Common myeloid progenitor, CD34-positive (primary cell): ENCODE measurements at regions not wholly inside any gene's neighbourhood (a gene's known extent, or its start where the extent isn't known, plus 50 kb on each side); places are given as distances from the start of the nearest gene placed in this dataset.

Experiments
- CTCF ChIA-PET: fragments of 350-600 bp; sonication (Branson Sonifier 250); formaldehyde crosslinking; loops from one replicate; lab custom pipeline; 2021; ENCODE audit warnings: antibody characterized with exemption; lab: Charles Lee
- POLR2A ChIA-PET: fragments of 350-600 bp; sonication (Branson Sonifier 250); formaldehyde crosslinking; loops from one replicate; lab custom pipeline; 2021; ENCODE audit warnings: antibody characterized with exemption; lab: Charles Lee
- DNase-seq, 3 donors: peaks; one replicate each; pipeline versions ENCODE4 v3.0.0 to v3.0.0-alpha.2; 2013
- H3K27ac ChIP-seq, 2 experiments: 1 replicate in 1 of 2; 2 replicates in 1 of 2; pipeline ENCODE4 v1.7.0; 2013; ENCODE audit warnings: inconsistent platforms in 2 of 2, low read length in 2 of 2, mild to moderate bottlenecking in 2 of 2, low read depth in 1 of 2, moderate library complexity in 1 of 2; ENCODE audit not compliant: severe bottlenecking in 2 of 2, insufficient read depth in 1 of 2, poor library complexity in 1 of 2
- H3K27me3 ChIP-seq, 5 experiments: replicated peaks in 2 of 5; 1 replicate in 3 of 5; 2 replicates in 2 of 5; pipeline versions ENCODE4 v1.6.1 to v1.7.0; 2013; ENCODE audit warnings: low read length in 4 of 5, mild to moderate bottlenecking in 2 of 5, moderate library complexity in 2 of 5, inconsistent platforms in 1 of 5; ENCODE audit not compliant: insufficient read depth in 5 of 5, control insufficient read depth in 4 of 5
- H3K36me3 ChIP-seq, 4 experiments: 1 replicate in 2 of 4; 2 replicates in 2 of 4; pipeline versions ENCODE4 v1.6.1 to v1.7.0; 2013; ENCODE audit warnings: low read length in 3 of 4, control low read depth in 1 of 4, mild to moderate bottlenecking in 1 of 4; ENCODE audit not compliant: control insufficient read depth in 4 of 4, insufficient read depth in 4 of 4
- H3K4me1 ChIP-seq, 4 experiments: 1 replicate in 3 of 4; 2 replicates in 1 of 4; pipeline versions ENCODE4 v1.6.1 to v1.7.1; 2013; ENCODE audit warnings: low read length in 3 of 4, mild to moderate bottlenecking in 3 of 4, control low read depth in 1 of 4, inconsistent platforms in 1 of 4, moderate library complexity in 1 of 4; ENCODE audit not compliant: control insufficient read depth in 4 of 4, insufficient read depth in 4 of 4; ENCODE audit errors: control extremely low read depth in 1 of 4
- H3K4me3 ChIP-seq, 7 experiments: 1 replicate in 4 of 7; 2 replicates in 3 of 7; pipeline versions ENCODE4 v1.5.1 to v1.7.0; 2013; ENCODE audit warnings: mild to moderate bottlenecking in 7 of 7, low read length in 6 of 7, moderate library complexity in 6 of 7, inconsistent platforms in 2 of 7, low read depth in 2 of 7, control low read depth in 1 of 7; ENCODE audit not compliant: insufficient read depth in 4 of 7, control insufficient read depth in 1 of 7; ENCODE audit errors: extremely low read depth in 1 of 7
- H3K9me3 ChIP-seq, 5 experiments: 1 replicate in 4 of 5; 2 replicates in 1 of 5; pipeline versions ENCODE4 v1.6.1 to v1.7.1; 2013; ENCODE audit warnings: low read length in 4 of 5, mild to moderate bottlenecking in 2 of 5, inconsistent platforms in 1 of 5, low read depth in 1 of 5, moderate library complexity in 1 of 5; ENCODE audit not compliant: control insufficient read depth in 4 of 5, insufficient read depth in 2 of 5; ENCODE audit errors: control extremely low read depth in 1 of 5
- WGBS: methylation state at CpG from one replicate; pipeline ENCODE4 v1.1.5; 2013; ENCODE audit not compliant: insufficient coverage; 5-methylcytosine and 5-hydroxymethylcytosine counted together

DNA sequence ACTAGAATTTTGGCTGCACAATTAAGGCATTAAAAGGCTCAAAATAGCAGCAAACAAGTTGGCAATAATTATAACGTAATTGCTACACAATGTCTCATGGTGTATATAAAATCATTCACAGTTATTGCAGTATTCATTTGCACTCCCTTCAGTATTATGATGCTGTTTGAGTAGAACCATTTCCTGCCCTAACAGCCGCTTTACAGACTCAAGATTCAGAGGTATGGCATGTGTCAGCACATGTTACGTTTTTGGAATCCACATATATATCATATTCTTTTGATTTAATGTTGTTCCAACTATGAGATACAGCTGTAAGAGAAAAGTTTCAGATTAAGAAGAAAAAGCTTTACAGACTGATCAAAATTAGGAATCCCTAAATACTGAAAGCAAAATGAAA lies 56.3 kb upstream of the NCKAP5 start:
- WGBS, result no CpG with 5 or more reads among the region's 3 CpGs
- DNase-seq, result no peak
- Histone ChIP-seq H3K4me3 (no peak overlapping the region), H3K36me3 (no peaks in the 10 kb centered on the region), H3K9me3 (no peaks in the 10 kb centered on the region), H3K27me3 (no peaks in the 10 kb centered on the region), H3K27ac (no peak overlapping the region), H3K4me1 (no peaks in the 10 kb centered on the region)
- POLR2A ChIA-PET, result no interaction called here
- CTCF ChIA-PET, result interaction anchor here (1.5 kb wide), 1 partner anchor 11 kb away, joined by 3 read pairs; no protein-coding TSS in a partner anchor

DNA sequence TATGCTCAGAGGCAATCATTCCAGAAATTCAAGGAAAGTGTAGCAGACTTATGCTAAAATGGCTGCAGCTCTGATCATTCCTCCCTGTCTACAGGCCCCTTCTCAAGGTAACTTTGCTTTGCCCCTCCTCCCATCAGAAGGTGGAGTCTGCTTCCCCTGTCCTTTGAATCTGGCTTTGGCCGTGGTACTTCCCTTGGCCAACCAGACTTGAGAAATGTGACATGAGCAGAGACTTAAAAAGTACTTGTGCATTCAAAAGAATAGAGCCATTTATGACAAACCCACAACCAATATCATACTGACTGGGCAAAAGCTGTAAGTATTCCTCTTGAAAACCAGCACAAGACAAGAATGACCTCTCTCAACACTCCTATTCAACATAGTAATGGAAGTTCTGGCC lies 59.5 kb upstream of the NCKAP5 start:
- no CpG with 5 or more reads among the region's 1 CpG for WGBS
- H3K4me3 ChIP-seq, result no peak overlapping the region
- POLR2A ChIA-PET, result no interaction called here
- H3K27ac ChIP-seq, result no peak overlapping the region
- H3K27me3 ChIP-seq, result no peaks in the 10 kb centered on the region
- CTCF ChIA-PET, result no interaction called here
- no peaks in the 10 kb centered on the region for H3K4me1 ChIP-seq
- DNase-seq, result no peak
- H3K9me3 ChIP-seq, result no peaks in the 10 kb centered on the region
- no peaks in the 10 kb centered on the region for H3K36me3 ChIP-seq

DNA sequence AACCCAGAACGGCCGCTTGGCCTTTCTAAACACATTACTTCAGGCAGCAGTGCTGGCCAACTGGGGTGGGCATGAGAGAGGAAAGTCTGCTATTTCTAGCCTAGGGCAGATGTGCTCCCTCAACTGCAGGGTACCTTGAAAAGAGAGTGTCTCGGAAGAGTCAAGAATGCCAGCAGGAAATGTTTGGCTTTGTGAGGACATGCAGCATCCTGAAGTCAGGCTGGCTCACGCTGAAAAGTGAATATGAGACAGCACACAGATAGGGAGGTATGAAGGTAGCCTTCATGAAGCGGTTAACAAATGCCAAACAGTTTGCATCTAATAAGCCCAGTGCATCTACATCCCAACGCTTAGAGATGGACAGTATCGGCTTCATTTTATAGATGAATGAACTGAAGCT lies 65.0 kb upstream of the NCKAP5 start:
- DNase-seq, result no peak
- Histone ChIP-seq H3K27me3 (no peaks in the 10 kb centered on the region), H3K36me3 (no peaks in the 10 kb centered on the region), H3K4me3 (no peak overlapping the region), H3K27ac (no peak overlapping the region), H3K9me3 (no peaks in the 10 kb centered on the region), H3K4me1 (no peaks in the 10 kb centered on the region)
- POLR2A ChIA-PET, result no interaction called here
- WGBS, result 76% methylated on average over 6 of the region's 7 CpGs
- CTCF ChIA-PET, result no interaction called here

DNA sequence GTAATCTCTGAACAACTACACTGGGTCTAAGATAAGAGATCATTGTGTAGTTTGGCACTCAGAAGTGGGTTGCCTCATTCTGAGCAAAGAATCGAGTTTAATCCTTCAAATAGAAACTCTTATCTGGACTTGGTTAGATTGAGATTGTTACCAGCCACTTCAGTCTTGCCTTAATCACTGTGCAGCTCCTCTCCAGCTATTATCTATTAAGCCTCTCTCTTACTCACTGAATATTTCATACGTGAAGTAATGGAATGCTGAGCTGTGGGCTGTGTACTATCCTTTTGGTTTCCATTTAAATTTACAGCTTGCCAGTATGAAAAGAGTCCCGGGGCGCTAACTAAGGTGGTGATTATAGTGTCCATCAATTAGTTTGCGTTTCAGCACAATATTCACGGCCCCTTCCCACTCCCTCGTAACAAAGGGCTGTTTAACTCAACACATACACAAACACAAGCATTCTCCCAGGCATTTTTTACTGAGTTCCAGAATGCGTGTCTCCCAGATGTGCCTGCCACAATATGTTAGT lies 65.7 kb upstream of the NCKAP5 start:
- 89% methylated on average over 3 of the region's 8 CpGs for whole genome bisulfite sequencing
- no peak overlapping the region for H3K4me3 ChIP-seq
- no peaks in the 10 kb centered on the region for H3K27me3 ChIP-seq
- H3K9me3 ChIP-seq, result no peaks in the 10 kb centered on the region
- no peak for DNase-seq
- H3K27ac ChIP-seq, result no peak overlapping the region
- no peaks in the 10 kb centered on the region for H3K36me3 ChIP-seq
- ChIA-PET POLR2A (no interaction called here), CTCF (no interaction called here)
- H3K4me1 ChIP-seq, result no peaks in the 10 kb centered on the region

DNA sequence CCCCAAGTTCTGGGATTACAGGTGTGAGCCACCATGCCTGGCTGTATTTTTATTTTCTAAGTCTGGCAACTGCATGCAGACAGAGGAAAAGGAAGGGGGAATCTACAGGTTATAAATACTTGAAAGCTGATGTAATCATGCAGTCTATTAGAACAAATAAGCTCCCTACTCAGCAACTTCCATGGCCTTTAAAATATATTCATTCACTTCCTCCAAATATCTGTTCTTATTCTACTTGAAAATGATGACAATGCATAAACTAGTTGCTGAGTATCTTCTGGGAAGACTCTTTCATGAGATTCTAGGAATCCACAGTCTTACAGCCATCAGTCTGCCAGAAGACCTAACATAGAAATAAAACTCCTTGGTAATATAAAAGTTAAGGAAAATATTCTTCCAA lies 66.9 kb upstream of the NCKAP5 start:
- Histone ChIP-seq H3K4me1 (no peaks in the 10 kb centered on the region), H3K36me3 (no peaks in the 10 kb centered on the region), H3K9me3 (no peaks in the 10 kb centered on the region), H3K27ac (no peak overlapping the region), H3K27me3 (no peaks in the 10 kb centered on the region), H3K4me3 (no peak overlapping the region)
- ChIA-PET POLR2A (no interaction called here), CTCF (interaction anchor here (1.2 kb wide), 1 partner anchor 10 kb away, joined by 3 read pairs; no protein-coding TSS in a partner anchor)
- no peak for DNase-seq

- ChIA-PET POLR2A (no interaction called here), CTCF (interaction anchor here (1.2 kb wide), 1 partner anchor 11 kb away, joined by 3 read pairs; no protein-coding TSS in a partner anchor)
- Histone ChIP-seq H3K36me3 (no peaks in the 10 kb centered on the region), H3K27me3 (no peaks in the 10 kb centered on the region), H3K27ac (no peak overlapping the region), H3K4me1 (no peaks in the 10 kb centered on the region), H3K4me3 (no peak overlapping the region), H3K9me3 (no peaks in the 10 kb centered on the region)
- DNase-seq, result no peak
- no CpG with 5 or more reads among the region's 2 CpGs for WGBS
These were observed 68.0 kb upstream of the NCKAP5 start for GRCh38 chr2:133636287-133636686.

GRCh38 chr2:133640103-133640502 lies 71.8 kb upstream of the NCKAP5 start:
- Histone ChIP-seq H3K4me3 (no peak overlapping the region), H3K4me1 (no peaks in the 10 kb centered on the region), H3K36me3 (no peaks in the 10 kb centered on the region), H3K27ac (no peak overlapping the region), H3K9me3 (no peaks in the 10 kb centered on the region), H3K27me3 (no peaks in the 10 kb centered on the region)
- no peak for DNase-seq
- POLR2A ChIA-PET, result no interaction called here
- CTCF ChIA-PET, result no interaction called here
